Mesodermal cell (in vitro differentiated cells): ENCODE measurements at regions not wholly inside any gene's neighbourhood (a gene's known extent, or its start where the extent isn't known, plus 50 kb on each side); places are given as distances from the start of the nearest gene placed in this dataset.

Experiments
- H3K27ac ChIP-seq: 2 replicates; pipeline ENCODE4 v1.7.0; 2013; ENCODE audit warnings: mild to moderate bottlenecking, low read depth, low read length, moderate library complexity; ENCODE audit not compliant: severe bottlenecking
- H3K36me3 ChIP-seq: 2 replicates; pipeline ENCODE4 v1.7.1; 2013; ENCODE audit warnings: mild to moderate bottlenecking, low read length, moderate library complexity; ENCODE audit not compliant: control insufficient read depth, insufficient read depth
- H3K4me1 ChIP-seq: one replicate; pipeline ENCODE4 v1.7.1; 2013; ENCODE audit warnings: mild to moderate bottlenecking, low read length; ENCODE audit not compliant: insufficient read depth, control insufficient read depth, poor library complexity, severe bottlenecking
- H3K4me3 ChIP-seq: 2 replicates; pipeline ENCODE4 v1.7.0; 2013; ENCODE audit warnings: low read length, control low read depth, mild to moderate bottlenecking; ENCODE audit not compliant: insufficient read depth, poor library complexity, severe bottlenecking; ENCODE audit errors: extremely low read depth
- H3K9me3 ChIP-seq: 2 replicates; pipeline ENCODE4 v1.7.1; 2013; ENCODE audit warnings: mild to moderate bottlenecking, low read length, moderate library complexity; ENCODE audit not compliant: control insufficient read depth
- WGBS, 2 experiments: methylation state at CpG; one replicate each; pipeline ENCODE4 v1.1.5; 2013; ENCODE audit warnings: missing lambda C conversion rate in 2 of 2; ENCODE audit not compliant: insufficient coverage in 2 of 2; 5-methylcytosine and 5-hydroxymethylcytosine counted together

DNA sequence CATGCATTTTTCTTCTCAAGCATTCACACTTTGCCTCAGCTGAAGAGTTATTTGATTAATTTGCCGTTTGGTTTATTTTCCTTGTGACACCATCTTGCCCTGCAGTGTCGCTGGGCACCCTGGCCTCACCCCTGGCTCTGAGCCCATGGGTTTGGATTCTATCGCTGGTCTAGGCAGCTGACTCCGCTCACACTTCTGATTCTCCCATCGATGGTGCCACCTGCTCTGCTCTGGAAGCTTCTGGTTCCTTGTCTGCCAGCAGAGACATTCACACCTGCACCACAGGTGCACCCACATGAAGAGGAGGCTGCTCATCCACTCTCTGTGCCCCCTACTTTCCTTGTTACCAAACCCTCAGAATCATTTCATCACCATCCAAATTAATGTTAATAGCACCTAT, 291.6 kb upstream of the CDH4 start:
- H3K27ac ChIP-seq: no peak overlapping the region
- H3K4me1 ChIP-seq: no peaks in the 10 kb centered on the region
- H3K36me3 ChIP-seq: no peaks in the 10 kb centered on the region
- no peaks in the 10 kb centered on the region for H3K9me3 ChIP-seq
- H3K4me3 ChIP-seq: no peak overlapping the region
- 88 to 89% methylated on average over 4 to 5 of the region's 5 CpGs for WGBS, 2 experiments

DNA sequence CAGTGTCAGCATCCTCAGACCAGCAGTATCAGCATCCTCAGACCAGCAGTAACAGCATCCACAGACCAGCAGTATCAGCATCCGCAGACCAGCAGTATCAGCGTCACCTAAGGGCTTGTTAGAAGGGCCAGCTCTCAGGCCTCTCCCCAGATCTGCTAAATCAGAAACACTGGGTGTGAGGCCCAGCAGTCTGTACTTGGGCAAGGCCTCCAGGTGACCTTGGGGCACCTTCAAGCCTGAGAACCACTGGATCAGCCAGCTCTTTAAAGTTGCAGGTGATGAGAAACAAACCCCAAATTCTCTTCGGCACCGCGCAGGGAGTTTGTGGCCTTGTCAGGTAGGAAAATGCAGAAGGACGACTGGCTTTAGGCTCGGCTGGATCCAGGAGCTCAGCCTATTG, 290.5 kb upstream of the CDH4 start:
- H3K36me3 ChIP-seq: no peaks in the 10 kb centered on the region
- H3K27ac ChIP-seq: no peak overlapping the region

DNA sequence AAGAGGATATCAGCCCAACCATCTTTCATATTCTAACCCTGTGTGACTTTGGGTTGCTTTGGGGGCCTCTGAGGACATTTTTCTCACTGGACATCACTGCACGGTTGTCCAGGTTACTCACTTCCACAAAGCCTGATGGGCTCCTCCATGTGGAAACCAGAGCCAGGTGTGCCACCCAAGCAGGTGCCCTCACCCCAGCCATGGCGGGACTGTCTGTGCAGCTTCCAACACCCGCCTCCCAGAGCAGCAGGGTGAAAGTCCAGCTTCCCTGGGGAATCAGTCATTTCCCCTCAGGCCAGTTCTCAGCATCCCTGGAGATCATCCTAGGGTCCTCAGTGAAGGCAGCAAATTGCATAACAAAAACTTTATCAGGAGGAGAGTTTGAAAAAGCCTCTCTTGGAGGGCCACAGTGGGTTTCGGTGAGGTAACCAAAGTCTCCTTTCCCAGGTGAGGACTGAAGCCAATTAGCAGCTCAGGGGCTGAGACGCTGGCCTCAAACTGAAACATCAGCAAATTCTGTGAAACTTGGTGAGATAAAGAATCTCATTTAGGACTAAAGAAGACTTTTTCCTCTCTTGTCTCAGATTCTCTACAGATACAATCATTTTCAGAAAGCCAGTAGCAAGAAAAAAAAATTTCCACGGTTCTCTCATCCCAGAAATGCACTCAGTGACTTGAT, 289.6 kb upstream of the CDH4 start:
- Histone ChIP-seq H3K9me3 (no peaks in the 10 kb centered on the region), H3K4me1 (no peaks in the 10 kb centered on the region), H3K36me3 (no peaks in the 10 kb centered on the region), H3K27ac (no peak overlapping the region), H3K4me3 (no peak overlapping the region)
- WGBS, 2 experiments: 66 to 67% methylated on average over 3 of the region's 6 CpGs

More for the DNA sequence above, 290.5 kb upstream of the CDH4 start:
- WGBS, 2 experiments: 94 to 97% methylated on average over 5 to 7 of the region's 7 CpGs
- Histone ChIP-seq H3K4me3 (no peak overlapping the region), H3K9me3 (no peaks in the 10 kb centered on the region), H3K4me1 (no peaks in the 10 kb centered on the region)

DNA sequence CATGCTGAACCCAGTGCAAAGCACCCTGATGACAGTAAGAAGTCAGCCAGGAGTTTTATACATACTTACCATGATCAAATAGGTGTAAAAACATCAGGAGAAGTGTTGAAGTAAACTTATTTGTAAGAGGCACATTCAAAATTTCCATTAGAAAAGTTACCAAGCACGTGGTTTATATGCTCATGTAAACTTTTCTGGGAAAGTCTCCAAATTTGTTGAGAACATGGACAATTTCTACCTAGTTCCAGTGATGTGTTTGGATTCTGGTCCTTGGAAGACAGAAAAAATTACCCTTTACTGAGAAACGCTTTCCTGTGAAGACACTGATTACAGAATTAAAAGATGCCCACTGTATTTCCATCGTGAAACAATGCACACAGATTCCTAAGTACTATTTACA, 288.9 kb upstream of the CDH4 start:
- Histone ChIP-seq H3K27ac (no peak overlapping the region), H3K9me3 (no peaks in the 10 kb centered on the region), H3K4me3 (no peak overlapping the region), H3K36me3 (no peaks in the 10 kb centered on the region), H3K4me1 (no peaks in the 10 kb centered on the region)
- WGBS, 2 experiments: no CpG with 5 or more reads among the region's 3 CpGs

DNA sequence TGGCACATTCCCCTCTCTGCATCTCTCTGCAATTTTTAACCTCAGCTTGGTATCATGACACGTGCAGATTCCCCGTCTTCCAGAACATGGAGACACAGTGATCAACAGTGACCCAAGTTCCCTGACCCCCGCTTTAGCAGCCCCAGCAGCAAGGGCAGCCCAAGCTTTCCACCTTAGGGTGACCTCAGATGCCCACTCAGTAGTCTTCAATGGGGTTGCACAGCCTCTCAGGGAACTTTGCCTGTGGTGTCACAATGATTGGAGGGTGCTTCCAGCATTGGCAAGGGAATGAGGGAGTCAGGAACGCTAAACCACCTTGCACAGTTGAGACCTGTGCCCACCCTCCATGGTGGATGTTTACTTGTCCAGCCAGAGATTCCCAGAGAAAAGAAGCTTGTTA, 287.1 kb upstream of the CDH4 start:
- no peaks in the 10 kb centered on the region for H3K9me3 ChIP-seq
- WGBS, 2 experiments: 87 to 89% methylated on average over 4 of the region's 4 CpGs
- H3K4me1 ChIP-seq: no peaks in the 10 kb centered on the region
- no peaks in the 10 kb centered on the region for H3K36me3 ChIP-seq
- H3K4me3 ChIP-seq: no peak overlapping the region
- no peak overlapping the region for H3K27ac ChIP-seq

DNA sequence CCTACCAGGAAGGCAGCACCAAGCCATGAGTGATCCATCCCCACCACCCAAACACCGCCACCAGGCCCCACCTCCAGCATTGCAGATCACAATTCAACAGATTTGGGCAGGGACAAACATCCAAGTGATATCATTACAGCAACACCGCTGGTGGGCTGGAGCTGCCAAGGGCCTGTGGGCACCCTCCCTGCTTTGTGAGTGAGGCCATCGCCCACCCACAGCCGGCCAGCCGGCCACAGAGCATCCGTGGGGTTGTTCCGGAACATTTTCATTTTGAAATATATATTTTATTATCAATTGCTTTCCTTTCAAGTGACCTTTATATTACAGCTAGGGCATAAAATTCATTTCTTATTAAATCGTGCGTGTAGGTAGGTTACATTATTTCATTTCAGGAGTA, 286.0 kb upstream of the CDH4 start:
- Histone ChIP-seq H3K27ac (no peak overlapping the region), H3K4me1 (no peaks in the 10 kb centered on the region), H3K4me3 (no peak overlapping the region), H3K36me3 (no peaks in the 10 kb centered on the region), H3K9me3 (no peaks in the 10 kb centered on the region)
- 68 to 95% methylated on average over 3 to 4 of the region's 9 CpGs for WGBS, 2 experiments

DNA sequence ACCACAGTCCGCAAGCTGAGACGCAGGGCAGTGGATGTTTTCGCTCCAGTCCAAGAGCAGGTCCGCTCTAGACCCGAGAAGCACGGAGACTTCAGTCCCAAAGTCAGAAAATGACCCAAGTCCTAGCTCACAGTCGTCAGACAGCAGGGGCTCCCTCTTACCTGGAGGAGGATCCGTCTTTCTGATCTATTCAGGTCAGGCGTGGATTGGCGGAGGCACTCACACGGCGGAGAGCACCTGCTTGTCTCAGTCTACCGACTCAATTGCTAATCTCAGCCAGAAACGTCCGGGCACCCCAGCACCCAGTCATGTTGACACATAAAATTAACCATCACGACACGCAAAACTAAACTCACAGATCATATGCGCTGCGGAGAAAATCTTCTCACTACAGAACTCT, 285.3 kb upstream of the CDH4 start:
- Histone ChIP-seq H3K4me1 (no peaks in the 10 kb centered on the region), H3K36me3 (no peaks in the 10 kb centered on the region), H3K9me3 (no peaks in the 10 kb centered on the region), H3K4me3 (no peak overlapping the region), H3K27ac (no peak overlapping the region)
- WGBS, 2 experiments: 85 to 89% methylated on average over 17 to 19 of the region's 19 CpGs

DNA sequence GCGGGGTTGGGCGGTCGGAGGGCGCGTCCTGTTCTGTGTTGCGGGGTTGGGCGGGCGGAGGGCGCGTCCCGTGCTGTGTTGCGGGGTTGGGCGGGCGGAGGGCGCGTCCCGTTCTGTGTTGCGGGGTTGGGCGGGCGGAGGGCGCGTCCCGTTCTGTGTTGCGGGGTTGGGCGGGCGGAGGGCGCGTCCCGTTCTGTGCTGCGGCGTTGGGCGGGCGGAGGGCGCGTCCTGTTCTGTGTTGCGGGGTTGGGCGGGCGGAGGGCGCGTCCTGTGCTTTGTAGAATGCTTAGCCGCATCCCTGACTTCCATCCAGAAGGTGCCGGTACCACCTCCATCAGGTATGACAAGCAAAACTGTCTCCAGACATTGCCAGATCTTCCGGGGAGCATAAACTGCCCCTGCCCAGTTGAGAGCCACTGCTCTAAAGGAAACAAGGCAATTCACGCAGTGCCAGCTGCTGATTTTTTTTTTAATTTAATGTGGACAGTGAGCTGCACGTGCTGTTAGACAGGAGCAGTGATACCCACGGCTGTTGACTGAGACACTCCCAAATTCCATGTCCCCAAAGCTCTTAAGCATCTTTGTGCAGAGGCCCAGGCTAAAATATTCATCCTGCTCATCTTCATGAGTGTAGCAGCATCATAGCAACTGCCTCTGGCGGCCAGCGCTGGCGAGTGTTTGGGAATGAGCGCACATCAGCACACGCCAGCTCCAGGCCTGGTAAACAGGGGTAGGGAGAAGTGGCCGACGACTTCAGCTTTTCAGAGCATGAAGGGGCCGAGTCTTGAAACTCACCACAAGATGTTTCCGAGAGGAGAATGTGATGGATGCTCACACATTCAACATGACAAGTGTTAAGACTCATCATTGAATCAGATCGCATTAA, 284.4 kb upstream of the CDH4 start:
- WGBS, 2 experiments: 90% methylated on average over 32 to 40 of the region's 56 CpGs

DNA sequence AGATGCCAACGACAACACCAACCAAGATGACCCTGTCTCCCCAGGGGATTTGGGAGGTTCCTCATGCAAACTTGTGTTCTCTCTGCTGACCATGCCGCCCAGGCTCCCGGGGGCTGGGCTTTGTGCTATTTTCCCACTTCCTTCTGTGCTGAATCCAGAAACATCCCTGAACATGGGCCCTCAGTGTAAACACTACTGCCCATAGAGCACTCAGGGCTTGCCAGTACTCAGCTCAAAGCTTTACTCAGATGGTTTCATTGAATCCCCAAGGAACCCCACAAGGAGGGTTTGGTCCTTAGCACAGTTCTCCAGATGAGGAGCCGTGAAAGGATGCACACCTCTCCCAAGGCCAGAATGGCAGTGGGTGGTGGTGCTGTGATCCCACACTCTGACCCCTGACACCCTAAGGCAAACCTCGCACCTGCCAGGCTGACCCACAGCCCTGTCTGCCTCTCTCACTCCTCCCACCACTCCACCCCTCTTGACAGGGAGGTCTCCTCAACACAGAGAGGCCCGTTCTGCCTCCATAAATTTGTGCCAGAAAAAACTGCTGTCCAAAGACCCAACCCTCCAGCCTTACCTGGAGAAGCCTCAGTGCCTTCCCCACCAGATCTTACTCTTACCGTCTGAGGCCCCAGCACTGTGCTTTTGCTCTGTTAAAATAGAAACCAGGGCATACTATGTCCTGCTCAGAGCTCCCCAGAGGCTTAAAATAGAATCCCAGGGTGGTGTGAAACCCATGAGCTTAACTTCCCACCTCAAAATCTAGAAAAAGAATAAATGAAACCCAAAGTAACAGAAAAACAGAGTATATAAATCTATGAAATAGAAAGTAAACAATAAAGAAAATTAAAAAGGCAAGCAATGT, 283.0 kb upstream of the CDH4 start:
- no peaks in the 10 kb centered on the region for H3K36me3 ChIP-seq
- no peak overlapping the region for H3K4me3 ChIP-seq
- 85 to 95% methylated on average over 6 to 7 of the region's 7 CpGs for WGBS, 2 experiments
- H3K27ac ChIP-seq: no peak overlapping the region
- no peaks in the 10 kb centered on the region for H3K9me3 ChIP-seq
- H3K4me1 ChIP-seq: no peaks in the 10 kb centered on the region

More for the DNA sequence above, 284.4 kb upstream of the CDH4 start:
- H3K4me3 ChIP-seq: no peak overlapping the region
- H3K9me3 ChIP-seq: no peaks in the 10 kb centered on the region
- H3K27ac ChIP-seq: no peak overlapping the region
- no peaks in the 10 kb centered on the region for H3K4me1 ChIP-seq
- no peaks in the 10 kb centered on the region for H3K36me3 ChIP-seq

DNA sequence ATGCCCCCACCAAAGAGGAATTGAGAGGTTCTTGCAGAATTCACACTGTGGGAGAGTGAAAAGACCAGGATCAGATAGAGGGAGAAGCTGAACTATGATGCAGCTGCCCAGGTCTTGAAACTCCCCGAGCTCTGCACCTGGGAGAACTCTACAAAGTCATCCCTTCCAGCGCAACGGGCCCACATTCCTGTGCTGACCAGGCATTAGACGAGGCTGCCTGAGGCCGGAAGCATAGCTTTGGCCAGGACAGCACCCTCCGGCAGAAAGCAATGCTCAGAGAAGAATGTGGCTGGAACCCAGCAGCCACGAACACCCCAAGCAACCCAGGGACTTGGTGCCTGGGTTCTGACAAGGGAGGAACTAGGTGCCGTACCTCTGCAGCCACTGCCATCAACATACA, 281.5 kb upstream of the CDH4 start:
- H3K36me3 ChIP-seq: no peaks in the 10 kb centered on the region
- no peaks in the 10 kb centered on the region for H3K4me1 ChIP-seq
- 81 to 87% methylated on average over 6 to 8 of the region's 8 CpGs for WGBS, 2 experiments
- H3K27ac ChIP-seq: no peak overlapping the region
- no peak overlapping the region for H3K4me3 ChIP-seq
- H3K9me3 ChIP-seq: no peaks in the 10 kb centered on the region
